ENCODE measurements at regions not wholly inside any gene's neighbourhood (a gene's known extent, or its start where the extent isn't known, plus 50 kb on each side); places are given as distances from the start of the nearest gene placed in this dataset.

GRCh38 chr12:45615268-45615667 lies 114.2 kb upstream of the ARID2 start (continued):
- TF ChIP-seq ZNF18 (tag by site-specific recombination; IDR thresholded peaks at IDR 0.05) (peak; percentile 57; the same call in 1 of the 2 replicates), ZNF423 (tag by site-specific recombination; IDR thresholded peaks at IDR 0.05) (0 out of 2 replicates have a peak, but pooled peaks have one; percentile 31), ZNF600 (tag by site-specific recombination; IDR thresholded peaks at IDR 0.05) (peak; percentile 54; the same call in 1 of the 2 replicates), ZNF629 (tag by site-specific recombination; IDR thresholded peaks at IDR 0.05) (peak; percentile 73)

DNA sequence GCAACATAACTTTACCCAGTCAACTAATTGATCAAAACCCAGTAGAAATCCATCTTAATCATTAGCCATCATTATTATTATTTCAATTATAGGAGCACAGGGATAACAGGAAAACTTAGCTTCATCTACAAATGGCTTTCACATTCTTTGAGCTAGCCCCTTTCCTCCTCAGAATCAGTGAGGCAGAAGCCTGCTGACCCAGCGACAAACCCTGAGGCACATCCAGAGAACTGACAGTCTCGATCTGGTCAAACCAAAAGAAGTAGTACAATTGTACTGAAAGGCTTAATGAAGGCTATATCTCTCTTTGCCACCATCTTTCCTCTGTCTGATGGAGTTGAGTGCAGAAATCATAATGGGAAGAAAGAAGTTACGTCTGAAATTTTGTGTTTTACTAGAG lies 109.8 kb upstream of the ARID2 start:
- Histone ChIP-seq H3K4me3 (ENCODE audit: low read depth, low read length) (no peak overlapping the region), H3K4me1 (ENCODE audit: control insufficient read depth, insufficient read depth, low read length) (peaks cover 19% of the 10 kb centered on the region), H3K27ac (ENCODE audit: extremely low read depth, low read depth, low read length) (no peak overlapping the region), H3K9me3 (ENCODE audit: control insufficient read depth, insufficient read depth, low read depth, low read length) (no peaks in the 10 kb centered on the region), H3K36me3 (ENCODE audit: control insufficient read depth in 2 of 2, insufficient read depth in 1 of 2, low read length in 2 of 2) (no peaks in the 10 kb centered on the region)
- ChIA-PET CTCF (interaction anchor here (0.6 kb wide), 1 partner anchor 436 kb away, joined by 3 read pairs; no protein-coding TSS in a partner anchor), POLR2A (no interaction called here)
- TF ChIP-seq MEIS1 (CRISPR knock-in tag; IDR thresholded peaks at IDR 0.05; ENCODE audit: borderline replicate concordance) = no peak
- no peak for TF ChIP-seq RBAK (tag by site-specific recombination; IDR thresholded peaks at IDR 0.05)
- TF ChIP-seq ZNF658 (tag by site-specific recombination; IDR thresholded peaks at IDR 0.05) = no peak
- TF ChIP-seq YY2 (tag by site-specific recombination; IDR thresholded peaks at IDR 0.05) = no peak
- TF ChIP-seq ZNF626 (tag by site-specific recombination; IDR thresholded peaks at IDR 0.05) = no peak
- TF ChIP-seq, protein P1, sequence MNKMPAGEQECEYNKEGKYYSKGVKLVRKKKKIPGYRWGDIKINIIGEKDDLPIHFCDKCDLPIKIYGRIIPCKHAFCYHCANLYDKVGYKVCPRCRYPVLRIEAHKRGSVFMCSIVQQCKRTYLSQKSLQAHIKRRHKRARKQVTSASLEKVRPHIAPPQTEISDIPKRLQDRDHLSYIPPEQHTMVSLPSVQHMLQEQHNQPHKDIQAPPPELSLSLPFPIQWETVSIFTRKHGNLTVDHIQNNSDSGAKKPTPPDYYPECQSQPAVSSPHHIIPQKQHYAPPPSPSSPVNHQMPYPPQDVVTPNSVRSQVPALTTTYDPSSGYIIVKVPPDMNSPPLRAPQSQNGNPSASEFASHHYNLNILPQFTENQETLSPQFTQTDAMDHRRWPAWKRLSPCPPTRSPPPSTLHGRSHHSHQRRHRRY (tag by site-specific recombination; IDR thresholded peaks at IDR 0.05) = no peak
- TF ChIP-seq ZNF19 (tag by site-specific recombination; IDR thresholded peaks at IDR 0.05; ENCODE audit: low read depth) = no peak
- no peak for TF ChIP-seq PRDM6 (tag by site-specific recombination; IDR thresholded peaks at IDR 0.05)
- TF ChIP-seq ZNF140 (tag by site-specific recombination; IDR thresholded peaks at IDR 0.05) = no peak
- TF ChIP-seq HOXC10 (CRISPR knock-in tag; IDR thresholded peaks at IDR 0.05) = no peak
- no peak for TF ChIP-seq ZNF610 (tag by site-specific recombination; IDR thresholded peaks at IDR 0.05; ENCODE audit: borderline replicate concordance)
- TF ChIP-seq REPIN1 (tag by site-specific recombination; IDR thresholded peaks at IDR 0.05; ENCODE audit: low read depth) = no peak
- no peak for TF ChIP-seq MZF1 (tag by site-specific recombination; IDR thresholded peaks at IDR 0.05; ENCODE audit: borderline replicate concordance)
- TF ChIP-seq, protein P2, sequence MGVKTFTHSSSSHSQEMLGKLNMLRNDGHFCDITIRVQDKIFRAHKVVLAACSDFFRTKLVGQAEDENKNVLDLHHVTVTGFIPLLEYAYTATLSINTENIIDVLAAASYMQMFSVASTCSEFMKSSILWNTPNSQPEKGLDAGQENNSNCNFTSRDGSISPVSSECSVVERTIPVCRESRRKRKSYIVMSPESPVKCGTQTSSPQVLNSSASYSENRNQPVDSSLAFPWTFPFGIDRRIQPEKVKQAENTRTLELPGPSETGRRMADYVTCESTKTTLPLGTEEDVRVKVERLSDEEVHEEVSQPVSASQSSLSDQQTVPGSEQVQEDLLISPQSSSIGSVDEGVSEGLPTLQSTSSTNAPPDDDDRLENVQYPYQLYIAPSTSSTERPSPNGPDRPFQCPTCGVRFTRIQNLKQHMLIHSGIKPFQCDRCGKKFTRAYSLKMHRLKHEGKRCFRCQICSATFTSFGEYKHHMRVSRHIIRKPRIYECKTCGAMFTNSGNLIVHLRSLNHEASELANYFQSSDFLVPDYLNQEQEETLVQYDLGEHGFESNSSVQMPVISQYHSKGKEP (tag by site-specific recombination; IDR thresholded peaks at IDR 0.05) = no peak
- no peak for TF ChIP-seq ZNF48 (tag by site-specific recombination; IDR thresholded peaks at IDR 0.05)
- no peak for TF ChIP-seq ZNF223 (tag by site-specific recombination; IDR thresholded peaks at IDR 0.05)
- no peak for TF ChIP-seq KLF16 (tag by site-specific recombination; IDR thresholded peaks at IDR 0.05)

Measured in HEK293 (cell line).